ENCODE measurements at regions not wholly inside any gene's neighbourhood (a gene's known extent, or its start where the extent isn't known, plus 50 kb on each side); places are given as distances from the start of the nearest gene placed in this dataset.

DNA sequence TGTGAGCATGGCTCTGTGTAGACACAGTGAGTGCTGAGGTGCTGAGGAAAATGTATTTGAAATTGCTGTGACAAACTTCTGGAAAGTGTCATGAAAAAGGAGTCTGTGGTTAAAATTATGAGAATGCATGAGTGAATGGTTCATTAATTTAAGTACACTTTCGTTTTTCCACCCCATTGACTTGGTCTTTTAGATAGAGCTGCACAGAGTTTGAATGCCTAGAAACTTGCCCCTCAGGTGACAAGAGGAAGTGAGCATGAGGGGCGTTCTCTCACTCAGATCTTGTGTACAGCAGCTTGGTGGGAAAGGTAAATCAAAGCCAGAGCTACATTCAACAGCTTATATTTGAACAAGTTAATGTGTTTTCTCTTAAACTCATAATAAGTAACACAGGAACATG is 296.8 kb downstream of the WDR72 start:
- no peak for DNase-seq

DNA sequence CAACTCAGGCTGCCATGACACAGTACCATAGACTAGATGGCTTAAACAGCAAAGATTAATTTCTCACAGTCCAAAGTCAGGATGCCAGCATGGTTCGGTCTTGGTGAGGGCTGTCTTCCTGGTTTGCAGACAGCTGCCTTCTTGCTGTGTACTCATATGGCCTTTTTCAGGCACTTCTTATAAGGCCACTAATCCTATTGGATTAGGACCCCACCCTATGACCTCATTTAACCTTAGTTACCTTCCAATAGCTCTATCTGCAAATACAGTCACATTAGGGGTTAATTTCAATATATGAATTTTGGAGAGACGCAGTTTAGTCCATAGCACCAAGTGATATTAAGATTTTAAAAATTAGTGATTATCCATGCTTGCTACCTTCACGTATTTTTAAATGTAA is 297.8 kb downstream of the WDR72 start:
- no peak for DNase-seq

DNA sequence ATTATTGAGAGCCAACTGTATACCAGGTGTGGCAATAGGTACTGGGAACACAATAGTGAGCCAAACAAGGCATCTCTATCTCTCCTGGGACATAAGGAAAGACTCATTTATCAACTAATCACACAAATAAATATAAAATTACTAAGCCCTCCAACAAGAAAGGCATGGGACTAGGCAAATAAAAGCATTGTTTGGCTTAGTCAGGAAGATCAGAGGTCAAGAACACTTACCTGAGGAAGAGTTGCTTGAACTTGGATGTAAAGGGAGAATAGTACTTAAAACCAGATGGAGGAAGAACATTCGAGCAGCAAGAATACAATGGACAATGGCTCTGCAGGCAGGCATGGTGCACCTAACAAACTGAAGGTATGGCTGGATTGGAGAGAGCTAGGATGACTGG is 300.7 kb downstream of the WDR72 start:
- no peak for DNase-seq

DNA sequence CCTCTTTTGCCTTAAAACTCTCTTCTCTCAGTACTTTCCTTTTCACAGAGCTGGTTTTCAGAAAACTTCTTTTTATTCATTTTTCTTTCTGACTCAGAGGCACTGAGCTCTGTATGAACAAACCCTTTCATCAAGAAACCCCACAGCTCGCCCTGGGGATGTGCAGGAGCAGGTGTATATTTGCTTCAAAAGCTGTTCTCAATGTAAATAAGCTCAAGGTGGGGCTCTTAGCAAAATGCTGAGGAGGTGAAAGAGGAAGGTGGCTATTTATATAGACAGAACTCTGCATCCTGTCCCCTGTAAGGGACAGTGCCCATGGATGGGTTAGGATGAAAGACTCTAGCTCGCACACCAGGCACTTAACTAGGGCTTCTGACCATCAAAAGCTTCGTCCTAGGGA is 302.0 kb downstream of the WDR72 start:
- peak; percentile 7 to 53 for DNase-seq

DNA sequence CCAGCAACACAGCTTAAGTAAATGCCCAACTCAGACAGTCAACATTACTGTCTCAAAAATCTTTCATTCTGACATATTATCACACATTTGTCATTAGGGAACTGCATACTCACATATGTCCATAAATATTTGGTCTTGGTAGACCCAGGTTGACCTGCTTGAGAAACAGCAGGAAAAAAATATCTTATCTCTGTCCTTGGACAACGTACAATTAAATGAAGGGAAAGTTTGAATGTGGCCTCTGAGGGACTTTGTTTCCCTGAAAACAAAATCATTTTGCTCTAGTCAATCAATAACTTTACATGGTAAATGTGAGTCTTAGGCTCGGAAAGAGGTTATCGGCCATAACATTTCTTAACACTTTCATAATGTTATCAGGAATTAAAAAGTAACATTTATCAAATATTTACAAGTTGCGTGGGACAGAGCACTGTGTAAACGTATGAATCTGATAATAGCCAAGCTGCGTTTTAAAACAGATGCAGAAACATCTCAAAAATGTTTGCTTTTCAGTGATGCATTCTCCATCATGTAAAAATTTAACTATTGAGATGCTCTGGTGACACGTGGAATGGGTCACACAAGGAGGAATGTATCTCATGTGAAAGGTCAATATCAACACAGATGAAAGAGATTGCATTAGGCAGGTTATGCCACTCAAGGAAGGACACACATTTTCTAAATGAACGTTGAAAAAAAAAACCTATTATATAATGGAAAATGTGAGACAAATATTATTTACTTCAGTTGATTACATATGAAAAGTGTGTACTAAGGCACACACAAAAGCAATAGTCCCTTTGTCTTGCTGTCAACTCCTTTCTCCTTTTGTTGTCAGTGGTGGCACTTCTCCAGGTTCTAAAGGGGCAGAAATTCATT is 304.4 kb downstream of the WDR72 start:
- DNase-seq = no peak

DNA sequence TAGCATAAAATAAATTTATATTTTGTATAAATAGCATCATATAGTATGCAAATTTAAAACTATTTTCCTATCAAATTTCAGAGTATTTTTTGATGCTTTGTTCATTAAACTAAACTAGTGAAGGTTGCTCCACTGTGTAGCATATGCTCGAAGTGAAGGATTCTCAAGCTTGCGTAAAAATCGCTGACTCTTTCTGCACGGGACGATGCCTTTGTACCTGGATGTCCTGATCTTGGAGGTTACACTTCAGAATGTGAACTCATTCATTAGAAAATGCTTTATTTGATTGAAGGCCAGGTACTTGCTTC is 305.0 kb downstream of the WDR72 start:
- DNase-seq = no peak

DNA sequence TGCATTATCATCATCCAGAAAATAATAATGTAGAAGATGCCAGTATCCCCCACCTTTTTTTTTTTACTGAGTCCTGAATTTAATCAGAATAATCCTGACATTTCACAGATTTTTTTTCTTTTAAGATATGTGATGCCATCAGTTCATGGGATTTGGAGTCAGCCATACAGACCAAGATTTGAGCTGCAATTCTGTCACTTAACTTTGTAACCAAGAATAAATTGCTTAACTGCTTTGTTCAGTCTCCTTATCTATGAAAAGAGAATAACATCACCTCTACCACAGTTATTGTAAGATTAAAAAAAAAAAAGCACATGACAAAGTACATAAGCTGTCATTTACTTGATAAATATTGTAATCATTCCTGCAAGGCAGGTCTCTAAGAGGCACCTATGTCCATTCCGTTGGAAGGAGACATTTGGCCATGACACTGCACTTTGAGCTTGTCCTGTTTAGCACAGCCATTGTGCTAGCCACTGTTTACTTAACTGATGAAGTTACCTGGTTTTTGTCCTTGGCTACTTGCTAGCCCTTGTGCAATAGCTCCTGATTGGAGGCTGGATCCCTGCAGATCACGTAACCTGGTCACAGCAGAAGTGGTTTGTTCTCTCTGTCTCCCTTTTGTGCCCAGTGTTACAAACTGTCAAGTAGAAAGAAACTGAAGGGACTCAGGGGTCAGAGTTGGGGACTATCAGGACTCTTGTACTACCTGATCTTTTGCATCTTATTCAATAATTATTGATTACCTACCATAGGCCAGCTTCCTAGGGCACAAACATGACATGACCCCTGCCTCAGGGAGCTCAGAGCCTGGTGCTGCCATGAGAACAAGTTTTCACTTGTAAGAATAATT is 306.0 kb downstream of the WDR72 start:
- no peak for DNase-seq

DNA sequence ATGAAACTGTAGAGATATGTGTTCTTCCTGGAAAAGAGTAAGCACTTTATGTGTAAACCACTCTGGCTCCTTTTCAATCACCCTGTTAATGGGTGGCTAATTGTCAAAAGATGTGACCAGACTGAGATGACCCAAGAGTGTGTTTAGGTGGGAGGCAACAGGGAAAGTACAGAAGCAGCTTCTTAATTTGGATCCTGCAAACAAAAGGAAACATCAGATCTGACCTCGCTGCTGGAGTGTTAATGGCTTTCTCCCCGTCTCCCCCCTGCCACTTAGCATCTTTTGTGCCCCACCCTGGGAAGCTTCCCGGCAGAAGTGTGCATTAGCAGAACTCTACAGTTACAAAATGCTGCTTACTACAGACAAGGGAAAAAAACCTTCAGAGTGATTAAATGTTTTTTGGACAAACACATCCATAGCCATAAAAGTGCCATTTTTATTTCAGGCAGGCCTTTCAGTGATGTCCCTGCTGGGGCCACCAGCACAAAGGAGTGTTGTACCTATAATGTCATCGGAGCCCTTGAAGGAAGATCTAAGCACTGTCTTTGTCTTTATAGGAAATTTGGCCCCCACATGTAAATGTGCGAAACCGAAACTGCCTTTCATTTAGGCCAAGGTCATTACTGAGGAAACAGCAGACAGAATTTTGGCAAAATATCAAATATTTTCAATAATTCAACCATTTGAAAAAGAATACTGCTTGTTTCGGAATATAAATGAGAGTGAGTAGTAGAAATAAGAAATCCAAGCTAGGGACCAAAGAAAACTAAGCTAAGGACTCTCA is 311.0 kb downstream of the WDR72 start:
- DNase-seq = no peak

DNA sequence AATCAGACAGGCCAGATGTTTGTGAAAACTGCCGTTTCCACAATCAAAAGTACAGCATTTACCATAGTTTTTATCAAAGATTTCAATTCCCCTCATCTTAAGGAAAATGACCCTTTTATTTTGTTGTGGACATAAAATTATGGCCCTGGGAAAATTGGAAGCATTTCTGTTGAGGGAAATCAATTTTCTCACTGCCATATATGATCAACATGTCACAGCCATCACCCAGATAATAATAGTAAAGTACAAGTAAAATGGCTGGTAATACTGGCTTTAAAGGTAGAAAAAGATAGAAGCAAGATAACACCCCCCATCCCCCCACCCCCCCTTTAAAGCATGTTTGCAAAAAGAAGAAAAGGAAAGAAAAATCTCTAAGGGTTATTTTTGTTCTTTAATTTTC is 311.7 kb downstream of the WDR72 start:
- no peak for DNase-seq

DNA sequence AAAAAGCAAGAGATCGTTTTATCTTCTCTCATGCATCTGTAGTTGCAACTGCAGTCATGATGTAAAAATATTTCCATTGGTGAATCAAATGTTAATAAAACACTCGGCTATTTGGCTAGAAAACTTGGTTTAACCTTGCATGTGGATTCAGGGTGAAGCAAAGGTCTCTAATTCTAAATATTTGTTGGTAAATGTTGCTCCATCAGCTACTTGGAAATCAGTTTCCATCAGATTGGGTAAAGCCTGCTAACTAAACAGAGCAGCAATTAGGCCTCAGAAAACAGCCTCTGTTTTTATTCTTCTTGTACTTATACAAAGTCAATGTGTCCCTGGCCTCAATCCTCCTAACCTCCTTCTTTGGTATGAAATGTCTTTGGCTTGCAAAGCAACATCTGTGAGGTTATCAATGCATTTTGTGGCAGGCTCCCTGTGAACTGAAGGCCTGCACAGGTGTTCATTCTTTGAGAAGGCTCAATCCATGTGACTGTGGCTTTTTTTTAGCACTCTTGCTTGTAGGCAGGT is 312.3 kb downstream of the WDR72 start:
- DNase-seq = no peak

DNA sequence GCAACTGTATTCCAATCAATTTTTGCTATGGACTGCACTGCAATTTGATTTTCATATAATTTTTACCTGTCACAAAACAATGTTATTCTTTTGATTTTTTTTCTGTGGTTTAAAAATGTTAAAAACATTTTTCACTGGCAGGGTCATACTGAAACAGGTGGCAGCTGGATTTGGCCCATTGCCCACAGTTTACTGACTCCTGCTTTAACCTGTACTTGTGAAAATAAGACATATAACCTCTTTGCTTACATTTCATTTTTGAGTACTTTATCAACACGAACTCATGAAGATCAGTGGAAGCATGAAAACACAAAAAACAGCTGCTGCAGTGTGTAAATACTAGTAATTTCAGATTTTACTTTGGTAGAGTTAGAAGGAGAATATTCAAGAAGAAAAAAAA is 313.1 kb downstream of the WDR72 start:
- no peak for DNase-seq

DNA sequence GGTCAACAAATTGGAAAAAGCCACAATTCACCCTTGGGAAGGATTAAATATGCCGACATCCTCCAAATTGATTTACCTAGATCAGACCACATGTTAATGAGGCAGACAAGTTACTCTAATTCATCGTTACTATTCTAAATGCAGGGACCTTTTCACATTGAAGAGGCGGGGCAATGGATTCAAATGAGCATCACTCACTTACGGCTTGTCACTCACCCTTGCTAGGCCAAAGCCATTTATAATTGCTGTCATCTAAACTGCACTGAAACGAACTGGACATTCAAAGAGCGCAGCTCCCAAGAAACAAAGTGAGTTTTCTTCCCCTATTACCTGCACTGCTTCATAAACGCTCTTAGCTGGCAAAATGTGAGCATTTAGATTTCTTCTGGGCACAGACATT is 313.9 kb downstream of the WDR72 start:
- DNase-seq = peak; percentile 46 to 64

DNA sequence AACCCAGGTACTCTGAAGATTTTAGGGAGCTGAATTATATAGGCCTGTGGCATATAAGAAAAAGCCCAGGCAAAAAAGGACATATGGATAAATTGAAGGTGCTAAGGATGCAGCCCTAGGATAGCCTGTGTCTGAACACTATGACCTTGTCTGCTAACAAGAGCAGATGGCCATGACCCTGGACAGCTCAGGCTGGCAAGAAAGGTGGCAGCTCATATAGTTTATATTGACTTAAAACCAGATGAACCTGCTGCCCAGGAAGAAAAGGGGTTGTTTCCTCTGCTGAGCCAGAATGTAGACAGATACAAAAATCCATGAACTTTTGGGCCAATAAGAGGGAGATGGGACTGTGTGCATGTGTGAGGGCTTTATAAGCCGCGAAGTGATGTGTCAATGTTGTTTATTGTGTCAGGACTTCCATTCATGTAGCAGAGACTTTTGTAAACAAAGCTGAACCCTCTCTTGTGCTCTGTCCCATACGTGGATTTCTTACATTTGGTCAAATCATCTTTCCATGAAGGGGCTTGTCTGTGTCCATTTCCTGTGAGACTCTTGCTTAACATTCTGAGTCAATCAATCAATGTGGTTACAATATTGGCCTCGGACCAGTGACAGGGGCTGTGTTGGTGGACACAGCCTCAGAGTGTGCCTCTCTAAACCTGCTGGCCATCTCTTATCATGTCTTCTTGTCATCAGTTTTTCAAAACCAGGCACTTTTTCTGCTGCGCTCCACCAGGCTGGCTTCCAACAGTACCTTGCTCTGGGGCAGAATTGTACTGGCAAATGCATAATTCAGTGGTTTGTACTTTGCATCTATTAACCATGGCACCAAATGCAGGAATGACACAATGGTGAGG is 321.2 kb downstream of the WDR72 start:
- DNase-seq = peak; percentile 64 to 78

DNA sequence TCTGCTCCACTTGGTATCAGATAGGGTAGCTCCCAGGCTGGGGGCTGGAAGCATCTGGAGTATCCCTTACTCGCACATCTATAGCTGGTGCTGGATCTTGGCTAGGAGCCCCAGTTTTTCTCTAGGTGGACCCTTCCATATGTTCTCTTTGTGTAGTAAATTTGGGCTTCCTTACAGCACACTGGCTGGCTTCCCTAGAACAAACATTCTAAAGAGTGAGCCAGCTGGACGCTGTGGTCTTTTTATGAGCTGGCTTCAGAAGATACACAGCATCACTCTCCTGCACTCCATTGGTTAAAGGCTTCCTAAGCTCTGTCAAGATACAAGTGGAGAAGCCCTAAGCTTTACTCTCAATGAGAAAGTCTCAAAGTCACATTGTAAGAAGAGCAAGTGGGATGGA is 322.1 kb downstream of the WDR72 start:
- no peak for DNase-seq

DNA sequence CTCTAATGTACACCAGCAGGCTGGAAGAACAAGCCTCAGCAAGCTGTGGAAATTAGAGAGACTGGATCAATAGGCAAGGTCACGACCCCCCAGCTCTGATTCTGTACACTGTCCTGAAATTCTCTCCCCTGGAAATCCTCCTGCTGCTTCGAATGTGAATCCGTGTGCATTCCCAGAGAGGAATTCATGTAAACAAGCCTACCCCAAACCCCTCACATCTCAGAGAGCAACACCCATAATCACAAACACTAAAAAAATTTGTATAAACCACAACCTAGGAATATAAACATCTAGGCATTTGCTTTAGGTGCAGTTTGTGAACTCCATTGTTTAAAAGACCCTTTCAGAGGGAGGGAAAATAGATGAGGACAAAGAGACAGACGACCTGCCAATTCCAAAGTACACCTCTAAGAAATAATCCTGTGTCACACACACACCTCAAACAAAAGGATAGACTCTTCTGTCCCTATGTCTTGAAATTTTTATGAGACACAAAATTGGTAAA is 325.2 kb downstream of the WDR72 start:
- peak; percentile 48 to 77 for DNase-seq

DNA sequence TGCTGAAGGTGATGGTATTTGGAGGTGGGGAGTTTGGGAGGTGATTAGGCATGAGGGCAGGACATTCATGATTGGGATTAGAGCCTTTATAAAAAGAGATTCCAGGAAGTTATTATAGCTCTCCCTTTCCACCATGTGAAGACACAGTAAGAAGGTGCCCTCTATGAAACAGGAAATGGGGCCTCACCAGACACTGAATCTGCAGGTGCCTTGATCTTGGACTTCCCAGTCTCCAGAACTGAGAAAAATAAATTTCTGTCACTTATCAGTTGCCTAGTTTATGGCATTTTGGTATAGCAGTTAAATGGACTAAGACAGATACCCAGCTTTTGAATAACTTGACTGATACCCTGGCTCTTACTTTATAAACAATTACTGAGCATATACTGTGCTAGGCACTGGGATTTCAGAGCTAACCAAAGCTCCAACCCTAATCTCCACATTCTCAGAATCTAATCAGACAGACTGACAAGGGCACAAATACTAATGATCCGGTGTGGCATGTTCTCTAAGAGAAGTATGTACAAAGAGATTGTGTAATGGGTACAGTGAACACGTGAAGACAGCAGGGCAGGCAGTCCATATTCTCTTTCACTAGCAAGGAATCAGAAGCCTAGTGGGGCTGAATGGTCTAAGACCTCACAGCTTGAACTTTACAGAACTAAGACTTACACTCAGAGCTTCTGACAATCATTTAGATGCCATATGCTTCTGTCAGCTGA is 343.1 kb downstream of the WDR72 start:
- no peak for DNase-seq

DNA sequence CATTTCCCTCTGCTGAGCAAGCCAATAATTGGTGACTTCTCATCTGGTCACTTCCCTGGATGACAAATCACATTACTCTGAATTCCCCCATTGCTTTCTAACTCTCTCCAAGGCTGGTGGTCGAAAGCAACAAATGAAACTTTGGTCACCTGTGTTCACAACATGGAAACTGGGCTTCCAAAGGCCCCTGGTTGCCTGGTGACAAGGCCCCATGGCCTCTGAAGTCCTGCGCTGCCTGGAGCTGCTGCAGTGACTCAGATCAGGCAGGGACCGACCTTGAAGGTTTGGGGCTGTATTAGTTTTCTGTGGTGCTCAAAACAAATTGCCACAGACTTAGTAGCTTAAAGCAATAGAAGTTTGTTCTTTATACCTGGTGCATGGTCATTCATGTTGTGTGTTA is 345.3 kb downstream of the WDR72 start:
- no peak for DNase-seq

DNA sequence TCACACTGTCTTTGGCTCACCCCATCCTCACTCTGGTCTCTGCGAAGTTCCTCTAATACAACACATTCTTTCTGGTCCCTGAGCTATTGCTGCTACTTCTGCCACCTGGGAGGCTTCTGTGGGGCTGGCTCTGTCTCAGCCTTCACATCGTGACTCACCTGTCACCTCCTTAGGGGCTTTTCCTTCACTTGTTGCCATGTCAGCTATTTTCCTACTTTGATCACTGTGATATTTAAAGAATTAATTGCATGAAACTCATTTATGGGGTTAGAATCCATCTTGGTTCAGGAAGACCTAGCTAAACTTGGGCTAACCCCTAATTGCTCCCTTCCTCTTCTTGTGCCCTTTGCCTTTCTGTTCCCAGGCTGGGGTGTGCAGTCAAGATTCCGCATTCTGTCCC is 346.9 kb downstream of the WDR72 start:
- DNase-seq = no peak

DNA sequence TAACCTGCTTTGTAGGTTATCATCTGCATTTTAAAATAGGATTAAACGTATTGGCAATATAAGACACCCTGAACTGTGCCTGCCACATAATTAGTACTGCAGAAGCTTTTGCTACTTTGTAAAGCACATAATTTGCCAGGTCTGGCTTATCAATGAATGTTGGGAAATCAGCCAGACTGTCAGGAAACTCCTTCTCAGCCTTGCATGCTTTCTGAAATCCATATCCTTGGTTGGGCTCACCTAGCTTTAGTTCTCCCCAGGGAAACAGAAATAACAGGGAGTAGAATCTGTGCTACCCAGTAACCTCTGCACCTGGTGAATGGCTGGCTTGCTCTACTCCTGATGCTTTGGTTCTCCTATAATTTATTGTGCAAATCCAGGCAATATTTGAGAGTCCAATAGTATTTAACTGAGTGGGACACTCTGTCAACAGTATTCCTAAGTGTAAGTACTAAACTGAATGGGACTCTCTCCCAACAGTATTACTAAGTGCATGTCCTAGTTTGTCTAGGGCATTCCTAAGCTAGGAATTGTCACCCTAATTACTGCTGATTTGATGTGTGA is 354.5 kb downstream of the WDR72 start:
- DNase-seq = no peak

DNA sequence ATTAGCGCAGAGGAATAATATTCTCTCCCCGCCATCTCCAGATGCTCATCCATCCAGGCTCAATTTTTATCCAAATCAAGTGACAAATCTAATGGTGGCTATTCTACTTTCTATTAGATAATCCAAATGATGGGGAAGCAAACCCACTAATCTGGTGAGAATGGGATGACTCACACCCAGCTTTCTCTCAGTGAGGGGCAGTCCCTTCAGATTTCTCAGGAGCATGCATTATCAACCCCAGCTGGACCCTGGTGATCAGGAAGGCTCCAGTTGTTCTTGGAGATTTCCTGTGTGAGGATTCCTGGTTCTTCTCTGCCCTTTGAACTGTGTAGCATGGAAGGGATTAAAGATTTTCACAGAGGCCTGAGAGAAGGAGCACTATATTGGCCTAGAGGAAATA is 358.0 kb downstream of the WDR72 start:
- no peak for DNase-seq

DNA sequence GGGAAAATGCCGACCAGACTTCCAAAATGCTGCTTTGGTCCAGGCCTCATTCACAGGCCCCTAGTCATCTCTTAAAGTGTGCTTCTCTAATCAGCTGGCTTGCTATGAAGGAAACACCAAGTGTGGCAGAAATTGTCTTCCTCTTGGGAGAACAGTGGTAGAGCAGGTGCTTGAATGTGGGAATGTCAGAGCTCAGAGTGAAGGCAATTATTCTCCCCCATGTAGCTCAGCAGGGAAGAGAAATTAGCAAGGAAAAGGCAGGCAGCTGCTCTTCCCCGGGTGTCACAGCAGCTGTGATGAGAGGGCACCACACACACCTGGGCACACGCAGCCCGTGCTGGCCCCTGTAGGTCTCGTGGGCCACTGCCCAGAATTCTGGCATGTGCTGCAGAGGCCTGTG is 358.5 kb downstream of the WDR72 start:
- DNase-seq = no peak

All from NCI-H526 (cell line).